ENCODE measurements at regions not wholly inside any gene's neighbourhood (a gene's known extent, or its start where the extent isn't known, plus 50 kb on each side); places are given as distances from the start of the nearest gene placed in this dataset.

GRCh38 chr3:43995547-43996378 is 245.9 kb upstream of the TOPAZ1 start:
- TF ChIP-seq CTCF (IDR thresholded peaks at IDR 0.05) = no peak
- no peak for TF ChIP-seq POLR2AphosphoS5 (IDR thresholded peaks at IDR 0.05; ENCODE audit: insufficient read depth in 1 of 2, low read depth in 1 of 2)
- no peak for TF ChIP-seq POLR2A (IDR thresholded peaks at IDR 0.05)

Data from vagina (tissue), 2 donors.